ENCODE measurements at regions not wholly inside any gene's neighbourhood (a gene's known extent, or its start where the extent isn't known, plus 50 kb on each side); places are given as distances from the start of the nearest gene placed in this dataset.

- DNase-seq = no peak
These were observed 62.7 kb upstream of the CPLX2 start for GRCh38 chr5:175808711-175809110.

GRCh38 chr5:175809531-175810121 lies 61.8 kb upstream of the CPLX2 start:
- no peak for DNase-seq

GRCh38 chr5:175810457-175810856 lies 60.9 kb upstream of the CPLX2 start:
- DNase-seq = no peak

DNA sequence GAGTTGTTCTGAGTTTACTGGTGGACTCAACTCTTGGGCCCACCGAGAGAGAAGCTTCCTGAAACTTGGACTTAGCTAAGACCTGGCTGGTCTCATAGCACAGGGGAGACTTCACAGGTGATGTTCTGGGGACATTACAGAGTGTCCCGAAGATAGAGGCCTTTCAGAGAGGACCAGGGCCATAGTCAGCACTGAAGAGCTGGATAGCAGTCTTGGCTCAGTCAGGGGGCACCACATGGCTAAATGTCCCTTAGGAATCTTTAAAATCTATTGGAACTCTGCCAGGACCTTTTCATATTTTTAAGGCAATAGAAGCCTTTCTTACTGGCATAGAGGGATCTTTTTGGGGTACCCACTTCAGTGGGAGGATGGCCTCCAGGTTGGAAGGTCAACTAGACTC lies 59.8 kb upstream of the CPLX2 start:
- DNase-seq = no peak

DNA sequence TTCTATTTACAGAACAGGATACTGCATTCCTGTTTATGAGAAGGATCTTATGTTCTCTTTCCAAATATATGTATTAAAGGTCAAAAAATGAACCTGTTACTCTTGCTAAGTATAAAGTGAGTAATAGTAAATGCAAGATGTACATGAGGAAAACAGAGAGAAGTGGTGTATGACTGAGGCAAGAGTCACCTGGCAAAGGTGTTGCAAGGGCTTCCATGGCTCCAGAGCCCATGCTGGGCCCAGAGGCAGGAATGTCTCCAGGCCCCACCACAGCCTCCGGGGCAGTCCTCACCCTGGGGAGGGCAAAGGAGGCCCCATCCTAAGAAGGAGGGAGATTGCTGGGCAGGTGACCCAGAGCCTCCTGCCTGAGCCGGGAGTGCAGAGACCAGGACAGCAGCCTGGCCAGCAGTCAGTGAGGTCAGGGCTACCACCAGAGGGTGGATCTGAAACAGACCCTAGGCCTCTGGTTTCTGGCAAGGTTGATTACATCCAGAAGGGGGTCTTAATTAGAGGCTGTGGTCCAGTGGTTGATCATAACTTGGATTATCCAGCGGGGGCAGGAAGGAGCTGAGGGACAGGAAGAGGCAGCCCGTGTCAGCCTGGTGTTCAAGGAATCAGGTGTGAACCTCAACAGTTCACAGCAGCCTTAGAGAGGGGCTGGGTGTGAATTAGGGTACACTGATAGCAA lies 57.3 kb upstream of the CPLX2 start:
- no peak for DNase-seq

DNA sequence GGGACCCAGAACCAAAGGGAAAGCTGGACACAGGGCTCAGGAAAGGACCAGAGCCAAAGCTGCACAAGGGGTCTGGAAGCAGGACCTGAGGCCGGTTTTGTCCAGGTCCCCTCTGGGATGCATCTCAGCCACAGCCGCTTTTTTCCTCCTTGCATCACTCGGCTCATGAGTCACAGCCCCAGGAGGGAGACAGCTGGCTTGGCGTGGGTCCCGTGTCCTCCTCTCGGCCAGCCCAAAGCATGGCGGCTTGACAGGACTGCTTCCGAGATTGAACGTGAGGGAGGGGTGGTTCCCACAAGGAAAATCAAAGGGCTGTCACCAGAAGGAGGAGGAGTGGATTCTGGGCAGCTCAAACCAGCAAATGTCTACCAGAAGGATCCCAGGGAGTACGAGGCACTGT lies 56.7 kb upstream of the CPLX2 start:
- no peak for DNase-seq

DNA sequence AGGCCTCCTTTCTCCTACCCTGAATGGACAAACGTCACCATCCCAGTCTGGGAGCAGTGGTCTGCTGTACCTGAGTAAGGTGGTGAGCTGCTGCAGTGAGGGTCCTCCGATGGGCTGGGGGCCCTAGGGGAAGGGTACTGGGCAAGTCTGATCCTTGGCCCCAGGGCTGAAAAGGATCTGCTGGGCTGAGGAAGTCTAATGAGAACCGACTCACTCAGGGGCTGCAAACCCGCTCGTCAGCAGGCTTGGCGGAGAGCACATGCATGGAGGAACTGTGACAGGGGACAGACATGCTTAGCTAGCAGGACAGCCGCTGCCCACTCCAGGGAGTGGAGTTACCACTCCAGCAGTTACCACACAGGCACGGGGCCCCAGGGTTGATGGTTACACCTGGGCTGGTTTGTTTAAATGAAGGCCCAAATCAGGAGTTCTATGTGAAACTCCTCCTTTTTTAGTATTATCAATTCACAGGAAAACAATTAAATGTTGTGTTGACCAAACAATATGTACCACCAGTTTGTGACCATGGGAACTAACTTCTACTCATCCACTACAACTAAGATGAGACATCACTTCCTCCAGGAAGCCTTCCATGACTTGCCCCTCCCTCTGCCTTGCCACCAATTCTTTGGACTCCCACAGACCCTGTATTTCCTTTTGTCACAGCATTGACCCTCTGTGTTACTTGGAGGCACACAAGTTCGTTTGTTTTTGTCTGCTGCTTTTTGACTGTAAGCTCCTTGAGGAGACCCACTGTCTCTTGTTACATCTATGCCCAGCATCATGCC lies 56.1 kb upstream of the CPLX2 start:
- no peak for DNase-seq

- no peak for DNase-seq
These were observed 55.0 kb upstream of the CPLX2 start for GRCh38 chr5:175816348-175816747.

GRCh38 chr5:175819090-175819425 lies 52.3 kb upstream of the CPLX2 start:
- DNase-seq = no peak

DNA sequence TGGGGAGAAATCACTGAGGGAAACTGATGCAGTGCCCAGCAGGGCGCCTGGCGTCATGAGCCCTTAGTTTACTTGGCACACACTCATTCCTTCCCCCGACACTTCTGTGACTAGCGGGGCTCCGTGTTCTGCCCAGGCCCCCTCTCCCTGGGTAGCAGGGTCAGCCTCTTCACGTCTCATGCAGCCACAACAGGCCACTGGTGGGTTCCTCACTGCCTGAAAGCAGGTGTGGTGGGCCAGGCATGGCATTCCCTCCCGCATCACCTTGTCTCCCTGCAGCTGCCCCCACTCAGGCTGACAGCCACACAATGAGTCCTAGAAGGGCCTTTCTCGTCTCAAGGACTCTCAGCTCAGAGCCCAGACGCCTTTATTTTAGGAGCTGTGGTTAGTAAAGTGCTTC lies 51.1 kb upstream of the CPLX2 start:
- no peak for DNase-seq
